ENCODE measurements at regions not wholly inside any gene's neighbourhood (a gene's known extent, or its start where the extent isn't known, plus 50 kb on each side); places are given as distances from the start of the nearest gene placed in this dataset.

DNA sequence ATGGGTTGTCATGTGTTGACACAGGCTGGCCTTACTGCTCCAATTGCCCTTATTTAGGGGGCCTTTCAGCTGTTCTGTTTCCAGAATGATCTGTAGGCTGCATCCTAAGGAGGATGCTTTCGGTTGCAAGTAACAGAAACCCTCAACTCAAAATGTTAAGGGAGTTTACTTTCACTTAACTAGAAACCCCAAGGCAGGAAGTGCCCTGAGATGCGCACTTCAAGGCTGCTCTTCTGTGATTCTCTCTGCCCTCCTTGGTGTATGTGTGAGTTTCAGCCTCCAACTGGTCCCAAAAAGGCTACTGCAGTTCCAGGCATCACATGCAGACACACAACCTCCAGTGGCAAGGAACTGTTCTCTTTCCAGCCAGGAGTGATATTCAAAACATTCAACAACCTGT lies 97.3 kb upstream of the ATP6AP2 start:
- BruUV-seq (replicated peaks): no TSS peak
- POLR2A ChIA-PET: no interaction called here
- TF ChIP-seq POLR2AphosphoS5 (IDR thresholded peaks at IDR 0.05; ENCODE audit: insufficient read depth, low read depth, low read length) (no peak), POLR2A (IDR thresholded peaks at IDR 0.05; ENCODE audit: low read depth, low read length) (no peak), EZH2 (IDR thresholded peaks at IDR 0.05; ENCODE audit: borderline replicate concordance, low read depth, low read length, severe bottlenecking) (no peak), JUN (IDR thresholded peaks at IDR 0.05; ENCODE audit: borderline replicate concordance, insufficient read depth, insufficient read length, low read depth) (no peak), GATA2 (IDR thresholded peaks at IDR 0.05; ENCODE audit: insufficient read depth, insufficient read length, low read depth, low read length) (no peak), FOS (IDR thresholded peaks at IDR 0.05; ENCODE audit: borderline replicate concordance, insufficient read depth, low read length) (no peak), MYC (IDR thresholded peaks at IDR 0.05; ENCODE audit: low read depth, low read length) (no peak)
- TF ChIP-seq, protein P1, sequence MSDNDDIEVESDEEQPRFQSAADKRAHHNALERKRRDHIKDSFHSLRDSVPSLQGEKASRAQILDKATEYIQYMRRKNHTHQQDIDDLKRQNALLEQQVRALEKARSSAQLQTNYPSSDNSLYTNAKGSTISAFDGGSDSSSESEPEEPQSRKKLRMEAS (IDR thresholded peaks at IDR 0.05; ENCODE audit: insufficient read depth, insufficient read length): no peak
- TF ChIP-seq, protein P2, sequence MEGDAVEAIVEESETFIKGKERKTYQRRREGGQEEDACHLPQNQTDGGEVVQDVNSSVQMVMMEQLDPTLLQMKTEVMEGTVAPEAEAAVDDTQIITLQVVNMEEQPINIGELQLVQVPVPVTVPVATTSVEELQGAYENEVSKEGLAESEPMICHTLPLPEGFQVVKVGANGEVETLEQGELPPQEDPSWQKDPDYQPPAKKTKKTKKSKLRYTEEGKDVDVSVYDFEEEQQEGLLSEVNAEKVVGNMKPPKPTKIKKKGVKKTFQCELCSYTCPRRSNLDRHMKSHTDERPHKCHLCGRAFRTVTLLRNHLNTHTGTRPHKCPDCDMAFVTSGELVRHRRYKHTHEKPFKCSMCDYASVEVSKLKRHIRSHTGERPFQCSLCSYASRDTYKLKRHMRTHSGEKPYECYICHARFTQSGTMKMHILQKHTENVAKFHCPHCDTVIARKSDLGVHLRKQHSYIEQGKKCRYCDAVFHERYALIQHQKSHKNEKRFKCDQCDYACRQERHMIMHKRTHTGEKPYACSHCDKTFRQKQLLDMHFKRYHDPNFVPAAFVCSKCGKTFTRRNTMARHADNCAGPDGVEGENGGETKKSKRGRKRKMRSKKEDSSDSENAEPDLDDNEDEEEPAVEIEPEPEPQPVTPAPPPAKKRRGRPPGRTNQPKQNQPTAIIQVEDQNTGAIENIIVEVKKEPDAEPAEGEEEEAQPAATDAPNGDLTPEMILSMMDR (IDR thresholded peaks at IDR 0.05; ENCODE audit: extremely low read depth in 1 of 2, insufficient read depth in 1 of 2, low read depth in 1 of 2, low read length in 2 of 2): no peak

More for the DNA sequence above, 97.3 kb upstream of the ATP6AP2 start:
- FAIRE-seq (no peak), DNase-seq (ENCODE audit: low read depth, low spot score) (no peak)
- Histone ChIP-seq H3K27ac (ENCODE audit: insufficient read depth, low read depth, low read length) (no peak overlapping the region), H3K9me3 (replicated peaks; ENCODE audit: control insufficient read depth, insufficient read depth, low read length) (no peaks in the 10 kb centered on the region), H3K9ac (replicated peaks; ENCODE audit: extremely low read depth, insufficient read depth, low read length) (no peak overlapping the region), H2AFZ (ENCODE audit: low read depth, low read length) (no peak overlapping the region), H3K27me3 (ENCODE audit: control insufficient read depth in 2 of 2, insufficient read depth in 2 of 2, low read length in 2 of 2) (no peaks in the 10 kb centered on the region), H3K4me3 (replicated peaks in 1 of 3; ENCODE audit: insufficient read depth in 1 of 3, low read depth in 1 of 3, low read length in 3 of 3) (no peak overlapping the region), H3K9me1 (replicated peaks; ENCODE audit: control insufficient read depth, extremely low read depth, insufficient read depth, low read length) (no peaks in the 10 kb centered on the region), H3K4me1 (ENCODE audit: control insufficient read depth, extremely low read depth, insufficient read depth, low read length) (no peaks in the 10 kb centered on the region), H3K36me3 (ENCODE audit: control insufficient read depth in 2 of 2, extremely low read depth in 1 of 2, insufficient read depth in 2 of 2, low read length in 2 of 2) (no peaks in the 10 kb centered on the region), H3K79me2 (ENCODE audit: control insufficient read depth, insufficient read depth, low read length) (no peaks in the 10 kb centered on the region), H4K20me1 (replicated peaks; ENCODE audit: control insufficient read depth, extremely low read depth, insufficient read depth, low read length) (no peaks in the 10 kb centered on the region), H3K4me2 (ENCODE audit: insufficient read depth, low read length) (no peak overlapping the region)
- dilution Hi-C loops (cut with MboI; ENCODE audit: extremely low pct_ligation_motif_present, low sequenced_read_pairs): no loop called here
- intact Hi-C loops (cut with micrococcal nuclease): no loop called here
- CTCF ChIA-PET: no interaction called here

Measured in endothelial cell of umbilical vein (primary cell).